Fibroblast of the aortic adventitia (primary cell): ENCODE measurements at regions not wholly inside any gene's neighbourhood (a gene's known extent, or its start where the extent isn't known, plus 50 kb on each side); places are given as distances from the start of the nearest gene placed in this dataset.
A peak's percentile ranks its signal among the peaks of the same experiment; 100 is the strongest.

ENCODE experiments used
- DNase-seq: peaks from one replicate; pipeline ENCODE4 v3.0.0-alpha.2; 2010; ENCODE audit warnings: low read depth
- H3K4me3 ChIP-seq: 2 replicates; pipeline ENCODE4 v1.5.1; 2011; ENCODE audit warnings: low read depth, mild to moderate bottlenecking, control low read depth, low read length, moderate library complexity
- CTCF ChIP-seq: IDR thresholded peaks from 2 replicates; pipeline ENCODE4 v1.5.1; 2011; ENCODE audit warnings: mild to moderate bottlenecking, low read length, control low read depth, inconsistent platforms; ENCODE audit not compliant: insufficient read depth

- DNase-seq: no peak
- H3K4me3 ChIP-seq: no peak overlapping the region
- no peak for TF ChIP-seq CTCF
These were observed 210.5 kb upstream of the ISX start for GRCh38 chr22:34855471-34855870.

- no peak overlapping the region for H3K4me3 ChIP-seq
- DNase-seq: no peak
- no peak for TF ChIP-seq CTCF
These were observed 207.9 kb upstream of the ISX start for GRCh38 chr22:34858066-34858465.

GRCh38 chr22:34861787-34862186, 204.2 kb upstream of the ISX start:
- DNase-seq: no peak
- H3K4me3 ChIP-seq: no peak overlapping the region
- TF ChIP-seq CTCF: no peak

GRCh38 chr22:34866081-34866480, 199.9 kb upstream of the ISX start:
- no peak for TF ChIP-seq CTCF
- DNase-seq: no peak

GRCh38 chr22:34866495-34867131, 199.3 kb upstream of the ISX start:
- no peak overlapping the region for H3K4me3 ChIP-seq
- no peak for TF ChIP-seq CTCF
- peak; percentile 7 for DNase-seq

More at GRCh38 chr22:34866081-34866480, 199.9 kb upstream of the ISX start:
- H3K4me3 ChIP-seq: no peak overlapping the region

- DNase-seq: no peak
- no peak for TF ChIP-seq CTCF
- no peak overlapping the region for H3K4me3 ChIP-seq
These were observed 188.5 kb upstream of the ISX start for GRCh38 chr22:34877506-34877905.

GRCh38 chr22:34878171-34878570, 187.8 kb upstream of the ISX start:
- no peak for DNase-seq
- TF ChIP-seq CTCF: no peak
- H3K4me3 ChIP-seq: no peak overlapping the region
